DND-41 (cell line): ENCODE measurements at regions not wholly inside any gene's neighbourhood (a gene's known extent, or its start where the extent isn't known, plus 50 kb on each side); places are given as distances from the start of the nearest gene placed in this dataset.

ENCODE experiments used
- EZH2 ChIP-seq: IDR thresholded peaks from 3 replicates; pipeline ENCODE4 v1.6.1; 2012; ENCODE audit warnings: borderline replicate concordance, low read depth, mild to moderate bottlenecking, moderate library complexity, low read length, inconsistent platforms; ENCODE audit not compliant: severe bottlenecking
- TF ChIP-seq, protein P1 (sequence below): IDR thresholded peaks from 2 replicates; pipeline ENCODE4 v1.5.1; 2012; ENCODE audit warnings: borderline replicate concordance, low read length, moderate library complexity, mild to moderate bottlenecking; ENCODE audit not compliant: poor library complexity, severe bottlenecking; ENCODE audit errors: extremely low read depth

DNA sequence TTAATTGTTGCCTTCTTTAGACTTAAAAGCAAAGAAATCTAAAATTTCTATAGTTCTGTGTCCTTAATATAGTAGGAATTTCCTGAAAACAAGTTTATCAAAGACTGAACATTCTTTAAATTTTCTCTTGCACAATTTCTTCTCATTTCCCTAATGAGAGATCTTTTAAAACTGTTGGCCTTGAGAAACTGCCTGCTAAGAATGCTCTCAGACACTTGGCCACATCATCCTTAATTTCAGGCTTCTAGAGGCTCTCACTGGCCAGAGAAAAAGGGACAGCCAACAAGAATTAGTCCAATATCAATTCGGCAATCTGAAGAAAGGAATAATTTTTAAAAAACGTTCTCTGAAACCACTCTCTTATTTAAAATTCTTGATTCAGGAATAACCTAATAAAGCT is 167.0 kb upstream of the CREB1 start:
- TF ChIP-seq, protein P1, sequence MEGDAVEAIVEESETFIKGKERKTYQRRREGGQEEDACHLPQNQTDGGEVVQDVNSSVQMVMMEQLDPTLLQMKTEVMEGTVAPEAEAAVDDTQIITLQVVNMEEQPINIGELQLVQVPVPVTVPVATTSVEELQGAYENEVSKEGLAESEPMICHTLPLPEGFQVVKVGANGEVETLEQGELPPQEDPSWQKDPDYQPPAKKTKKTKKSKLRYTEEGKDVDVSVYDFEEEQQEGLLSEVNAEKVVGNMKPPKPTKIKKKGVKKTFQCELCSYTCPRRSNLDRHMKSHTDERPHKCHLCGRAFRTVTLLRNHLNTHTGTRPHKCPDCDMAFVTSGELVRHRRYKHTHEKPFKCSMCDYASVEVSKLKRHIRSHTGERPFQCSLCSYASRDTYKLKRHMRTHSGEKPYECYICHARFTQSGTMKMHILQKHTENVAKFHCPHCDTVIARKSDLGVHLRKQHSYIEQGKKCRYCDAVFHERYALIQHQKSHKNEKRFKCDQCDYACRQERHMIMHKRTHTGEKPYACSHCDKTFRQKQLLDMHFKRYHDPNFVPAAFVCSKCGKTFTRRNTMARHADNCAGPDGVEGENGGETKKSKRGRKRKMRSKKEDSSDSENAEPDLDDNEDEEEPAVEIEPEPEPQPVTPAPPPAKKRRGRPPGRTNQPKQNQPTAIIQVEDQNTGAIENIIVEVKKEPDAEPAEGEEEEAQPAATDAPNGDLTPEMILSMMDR: no peak
- TF ChIP-seq EZH2: no peak
